GM10266 (cell line): ENCODE measurements at regions not wholly inside any gene's neighbourhood (a gene's known extent, or its start where the extent isn't known, plus 50 kb on each side); places are given as distances from the start of the nearest gene placed in this dataset.

ENCODE experiments used
- DNase-seq: peaks from one replicate; pipeline ENCODE4 v3.0.0; 2012; ENCODE audit errors: extremely low spot score
- CTCF ChIP-seq: IDR thresholded peaks from 2 replicates; pipeline ENCODE4 v1.5.1; 2012; ENCODE audit warnings: mild to moderate bottlenecking, low read depth; ENCODE audit not compliant: control insufficient read depth, insufficient read depth; ENCODE audit errors: missing control alignments

DNA sequence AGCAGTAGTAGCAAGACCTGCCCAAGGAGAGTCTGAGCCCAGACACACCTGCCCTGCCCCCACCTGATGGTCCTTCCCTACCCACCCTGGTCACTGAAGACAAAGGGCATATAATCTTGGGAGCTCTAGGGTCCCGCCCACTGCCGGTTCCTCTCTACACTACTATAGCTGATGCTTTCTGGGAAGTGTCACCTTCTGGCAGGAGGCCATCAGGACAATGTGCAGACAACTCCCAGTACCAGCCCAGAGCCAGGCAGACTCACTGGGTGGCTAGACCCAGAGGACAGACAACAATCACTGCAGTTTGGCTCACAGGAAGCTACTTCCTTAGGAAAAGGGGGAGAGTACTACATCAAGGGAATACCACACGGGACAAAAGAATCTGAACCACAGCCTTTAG, 312.7 kb downstream of the SPRY1 start:
- DNase-seq: no peak
- TF ChIP-seq CTCF: no peak

GRCh38 chr4:123731035-123731434, 334.4 kb downstream of the SPRY1 start:
- DNase-seq: no peak

GRCh38 chr4:123737156-123737555, 340.6 kb downstream of the SPRY1 start:
- no peak for TF ChIP-seq CTCF

More at GRCh38 chr4:123731035-123731434, 334.4 kb downstream of the SPRY1 start:
- TF ChIP-seq CTCF: no peak

DNA sequence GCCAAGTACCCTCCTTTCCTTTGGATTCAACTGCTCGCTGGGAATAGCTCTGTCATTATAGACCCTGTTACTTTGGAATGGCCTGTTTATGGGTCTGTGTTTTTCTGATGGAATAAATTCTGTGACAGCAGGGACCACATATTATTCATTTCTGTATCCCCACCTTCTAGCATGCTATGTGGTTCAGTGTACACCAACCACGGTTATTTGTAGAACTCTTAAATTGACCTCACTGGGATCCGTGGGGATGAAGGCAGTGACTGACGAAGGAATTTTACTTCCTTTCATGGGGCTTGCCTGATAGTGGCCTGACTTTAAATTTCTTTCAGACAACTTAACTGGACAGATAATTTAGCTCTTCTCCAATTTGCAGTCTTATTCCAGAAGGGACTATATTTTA, 343.2 kb downstream of the SPRY1 start:
- no peak for TF ChIP-seq CTCF
- DNase-seq: no peak

More at GRCh38 chr4:123737156-123737555, 340.6 kb downstream of the SPRY1 start:
- no peak for DNase-seq

GRCh38 chr4:123740236-123740635, 343.6 kb downstream of the SPRY1 start:
- no peak for TF ChIP-seq CTCF
- no peak for DNase-seq

DNA sequence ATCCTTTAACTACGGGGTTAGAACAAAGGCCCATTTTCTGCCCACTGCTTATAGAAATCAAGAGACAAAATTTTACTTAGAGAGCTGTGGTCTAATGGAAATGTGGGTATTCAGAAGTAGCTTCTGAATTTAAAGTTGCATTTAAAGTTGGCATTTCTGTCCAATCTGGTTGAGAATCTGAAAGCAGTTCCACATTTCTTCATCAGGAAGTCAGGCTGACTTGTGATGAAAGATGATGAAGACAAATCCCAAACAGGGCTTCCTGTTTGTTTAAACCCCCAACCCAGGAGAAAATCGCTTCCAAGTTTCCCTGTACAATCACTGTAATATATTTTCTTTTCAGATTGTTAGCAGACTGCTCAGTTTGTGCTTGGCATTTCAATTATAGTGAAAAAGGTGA, 345.3 kb downstream of the SPRY1 start:
- DNase-seq: no peak
- TF ChIP-seq CTCF: no peak

DNA sequence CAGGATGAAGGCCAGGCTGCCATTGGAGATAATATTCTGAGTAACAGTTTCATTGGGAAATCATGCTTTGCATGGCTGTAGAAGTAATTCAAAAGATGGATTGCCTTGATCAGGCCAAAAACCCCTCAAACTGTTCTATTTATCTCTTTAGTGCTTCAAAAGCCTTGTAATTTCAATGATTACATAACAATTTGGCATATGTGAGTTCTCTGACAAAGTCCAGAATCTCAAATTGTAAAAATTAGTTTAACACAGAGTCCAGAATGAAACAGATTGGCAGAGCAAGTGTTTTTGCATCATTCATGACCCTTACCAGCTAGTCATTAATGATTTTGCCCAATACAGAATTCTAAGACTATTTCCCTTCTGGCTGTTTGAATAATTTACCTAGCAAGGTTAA, 347.3 kb downstream of the SPRY1 start:
- no peak for TF ChIP-seq CTCF
- no peak for DNase-seq
